ENCODE measurements at regions not wholly inside any gene's neighbourhood (a gene's known extent, or its start where the extent isn't known, plus 50 kb on each side); places are given as distances from the start of the nearest gene placed in this dataset.
"Not testable (repeated sequence)": the region's sequence is repeated elsewhere in the genome, so short reads cannot be mapped to it uniquely, and the experiment has no call there.

DNA sequence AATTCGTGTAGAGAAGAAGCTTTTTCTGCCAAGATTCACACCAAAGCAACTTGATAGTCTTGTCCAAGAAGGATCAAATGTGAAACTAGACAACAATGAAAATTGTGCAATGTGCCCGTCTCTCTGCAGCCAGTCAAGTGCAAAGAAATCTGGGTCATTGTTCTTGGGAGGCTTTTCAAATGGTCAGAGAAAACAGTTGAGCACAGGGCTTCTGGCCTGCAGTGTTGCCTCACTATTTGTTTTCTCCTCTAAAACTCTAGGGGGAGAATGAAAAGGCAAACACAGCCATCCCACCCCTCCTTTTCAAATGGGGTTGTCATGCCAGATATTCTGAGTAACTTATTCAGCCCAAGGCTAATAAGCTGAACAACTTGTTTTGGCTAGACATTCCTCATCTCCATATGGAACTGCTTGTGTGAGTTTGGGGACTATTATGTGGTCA lies 417.6 kb upstream of the CDIN1 start:
- H3K4me1 Mint-ChIP-seq (ENCODE audit: low read depth, unreplicated experiment): peaks cover 1% of the 10 kb centered on the region
- Histone ChIP-seq H3K4me1 (ENCODE audit: insufficient read depth, low read length) (no peaks in the 10 kb centered on the region), H2AFZ (ENCODE audit: low read depth, low read length) (no peak overlapping the region), H4K20me1 (ENCODE audit: insufficient read depth, low read length) (no peaks in the 10 kb centered on the region), H3K9ac (ENCODE audit: low read length) (no peak overlapping the region), H3K36me3 (ENCODE audit: insufficient read depth, low read length) (no peaks in the 10 kb centered on the region), H3K79me2 (ENCODE audit: insufficient read depth, low read length) (no peaks in the 10 kb centered on the region), H3K9me3 (ENCODE audit: insufficient read depth, low read depth, low read length) (no peaks in the 10 kb centered on the region), H3K4me2 (ENCODE audit: low read length) (no peak overlapping the region), H3K4me3 (ENCODE audit: insufficient read depth, low read depth, low read length) (no peak overlapping the region), H3K27ac (ENCODE audit: low read depth, low read length) (no peak overlapping the region), H3K27me3 (ENCODE audit: insufficient read depth, low read length) (no peaks in the 10 kb centered on the region)
- no peaks in the 10 kb centered on the region for H3K36me3 Mint-ChIP-seq (ENCODE audit: low read depth, unreplicated experiment)
- no peak for DNase-seq (ENCODE audit: low read depth)
- no peak for FAIRE-seq
- no peaks in the 10 kb centered on the region for H3K9me3 Mint-ChIP-seq (ENCODE audit: unreplicated experiment)
- no peak overlapping the region for H3K4me3 Mint-ChIP-seq (ENCODE audit: unreplicated experiment)
- no peaks in the 10 kb centered on the region for H3K27me3 Mint-ChIP-seq (ENCODE audit: low read depth, unreplicated experiment)
- H3K27ac Mint-ChIP-seq (ENCODE audit: unreplicated experiment): no peak overlapping the region
- TF ChIP-seq, protein P1, sequence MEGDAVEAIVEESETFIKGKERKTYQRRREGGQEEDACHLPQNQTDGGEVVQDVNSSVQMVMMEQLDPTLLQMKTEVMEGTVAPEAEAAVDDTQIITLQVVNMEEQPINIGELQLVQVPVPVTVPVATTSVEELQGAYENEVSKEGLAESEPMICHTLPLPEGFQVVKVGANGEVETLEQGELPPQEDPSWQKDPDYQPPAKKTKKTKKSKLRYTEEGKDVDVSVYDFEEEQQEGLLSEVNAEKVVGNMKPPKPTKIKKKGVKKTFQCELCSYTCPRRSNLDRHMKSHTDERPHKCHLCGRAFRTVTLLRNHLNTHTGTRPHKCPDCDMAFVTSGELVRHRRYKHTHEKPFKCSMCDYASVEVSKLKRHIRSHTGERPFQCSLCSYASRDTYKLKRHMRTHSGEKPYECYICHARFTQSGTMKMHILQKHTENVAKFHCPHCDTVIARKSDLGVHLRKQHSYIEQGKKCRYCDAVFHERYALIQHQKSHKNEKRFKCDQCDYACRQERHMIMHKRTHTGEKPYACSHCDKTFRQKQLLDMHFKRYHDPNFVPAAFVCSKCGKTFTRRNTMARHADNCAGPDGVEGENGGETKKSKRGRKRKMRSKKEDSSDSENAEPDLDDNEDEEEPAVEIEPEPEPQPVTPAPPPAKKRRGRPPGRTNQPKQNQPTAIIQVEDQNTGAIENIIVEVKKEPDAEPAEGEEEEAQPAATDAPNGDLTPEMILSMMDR (IDR thresholded peaks at IDR 0.05; ENCODE audit: insufficient read depth, low read depth, low read length): no peak
- no peak for TF ChIP-seq EZH2 (IDR thresholded peaks at IDR 0.05; ENCODE audit: insufficient read depth, low read length)

DNA sequence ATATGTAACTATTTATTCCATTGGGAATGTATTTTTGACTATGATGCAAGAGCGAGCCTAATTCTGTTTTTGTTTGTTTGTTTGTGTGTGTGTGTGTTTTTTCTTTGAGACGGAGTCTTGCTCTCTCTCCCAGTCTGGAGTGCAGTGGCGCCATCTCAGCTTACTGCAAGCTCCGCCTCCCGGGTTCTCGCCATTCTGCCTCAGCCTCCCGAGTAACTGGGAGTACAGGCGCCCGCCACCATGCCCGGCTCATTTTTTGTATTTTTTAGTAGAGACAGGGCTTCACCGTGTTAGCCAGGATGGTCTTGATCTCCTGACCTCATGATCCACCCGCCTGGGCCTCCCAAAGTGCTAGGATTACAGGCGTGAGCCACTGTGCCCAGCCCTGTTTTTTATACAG lies 415.4 kb upstream of the CDIN1 start:
- not testable (repeated sequence) for H3K4me3 ChIP-seq (ENCODE audit: insufficient read depth, low read depth, low read length); H3K4me2 ChIP-seq (ENCODE audit: low read length); H3K9me3 ChIP-seq (ENCODE audit: insufficient read depth, low read depth, low read length); H3K4me3 Mint-ChIP-seq (ENCODE audit: unreplicated experiment); DNase-seq (ENCODE audit: low read depth); H3K4me1 ChIP-seq (ENCODE audit: insufficient read depth, low read length); H3K79me2 ChIP-seq (ENCODE audit: insufficient read depth, low read length); H3K27ac ChIP-seq (ENCODE audit: low read depth, low read length); FAIRE-seq; H2AFZ ChIP-seq (ENCODE audit: low read depth, low read length); H3K27ac Mint-ChIP-seq (ENCODE audit: unreplicated experiment); H4K20me1 ChIP-seq (ENCODE audit: insufficient read depth, low read length); H3K27me3 ChIP-seq (ENCODE audit: insufficient read depth, low read length); H3K4me1 Mint-ChIP-seq (ENCODE audit: low read depth, unreplicated experiment); H3K36me3 ChIP-seq (ENCODE audit: insufficient read depth, low read length); H3K9ac ChIP-seq (ENCODE audit: low read length); H3K9me3 Mint-ChIP-seq (ENCODE audit: unreplicated experiment); H3K27me3 Mint-ChIP-seq (ENCODE audit: low read depth, unreplicated experiment); H3K36me3 Mint-ChIP-seq (ENCODE audit: low read depth, unreplicated experiment)

DNA sequence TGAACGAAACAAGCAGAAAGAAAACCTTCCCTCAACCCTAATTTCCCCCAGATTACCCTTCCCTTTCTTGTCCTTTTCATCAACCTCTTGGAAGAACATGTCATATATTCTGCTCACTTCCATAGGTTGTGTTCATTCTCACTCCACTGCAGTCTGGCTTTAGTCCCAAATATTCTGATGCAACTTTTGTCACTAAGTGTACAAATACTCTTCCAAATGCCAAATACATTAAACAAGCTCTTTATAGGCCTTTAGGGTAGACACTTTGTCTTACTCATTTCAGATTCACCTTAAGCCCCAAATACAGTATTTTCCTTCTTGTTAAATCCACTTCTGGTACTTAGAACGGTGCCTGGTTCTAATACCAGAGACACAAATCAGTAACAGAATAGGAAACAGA lies 406.5 kb upstream of the CDIN1 start:
- H3K27ac Mint-ChIP-seq (ENCODE audit: unreplicated experiment): no peak overlapping the region
- H4K20me1 ChIP-seq (ENCODE audit: insufficient read depth, low read length): no peaks in the 10 kb centered on the region
- no peak overlapping the region for H3K4me3 Mint-ChIP-seq (ENCODE audit: unreplicated experiment)
- H3K9me3 Mint-ChIP-seq (ENCODE audit: unreplicated experiment): peaks cover 3% of the 10 kb centered on the region
- H3K27me3 ChIP-seq (ENCODE audit: insufficient read depth, low read length): no peaks in the 10 kb centered on the region
- H3K9ac ChIP-seq (ENCODE audit: low read length): no peak overlapping the region
- no peaks in the 10 kb centered on the region for H3K36me3 ChIP-seq (ENCODE audit: insufficient read depth, low read length)
- no peaks in the 10 kb centered on the region for H3K79me2 ChIP-seq (ENCODE audit: insufficient read depth, low read length)
- no peak overlapping the region for H3K4me3 ChIP-seq (ENCODE audit: insufficient read depth, low read depth, low read length)
- DNase-seq (ENCODE audit: low read depth) (no peak), FAIRE-seq (no peak)
- TF ChIP-seq EZH2 (IDR thresholded peaks at IDR 0.05; ENCODE audit: insufficient read depth, low read length): no peak
- TF ChIP-seq, protein P1 (IDR thresholded peaks at IDR 0.05; ENCODE audit: insufficient read depth, low read depth, low read length): no peak
- H3K4me1 Mint-ChIP-seq (ENCODE audit: low read depth, unreplicated experiment): no peaks in the 10 kb centered on the region
- H3K27ac ChIP-seq (ENCODE audit: low read depth, low read length): no peak overlapping the region
- no peaks in the 10 kb centered on the region for H3K9me3 ChIP-seq (ENCODE audit: insufficient read depth, low read depth, low read length)
- no peaks in the 10 kb centered on the region for H3K27me3 Mint-ChIP-seq (ENCODE audit: low read depth, unreplicated experiment)
- H3K4me2 ChIP-seq (ENCODE audit: low read length): no peak overlapping the region
- no peak overlapping the region for H2AFZ ChIP-seq (ENCODE audit: low read depth, low read length)
- no peaks in the 10 kb centered on the region for H3K36me3 Mint-ChIP-seq (ENCODE audit: low read depth, unreplicated experiment)
- no peaks in the 10 kb centered on the region for H3K4me1 ChIP-seq (ENCODE audit: insufficient read depth, low read length)

Measured in astrocyte (in vitro differentiated cells and primary cell).